Activated naive CD4-positive, alpha-beta T cell (primary cell): ENCODE measurements at regions not wholly inside any gene's neighbourhood (a gene's known extent, or its start where the extent isn't known, plus 50 kb on each side); places are given as distances from the start of the nearest gene placed in this dataset.

Experiments
- DNase-seq, 4 experiments: peaks; one replicate each; lab custom pipeline; 2025; lab: John Stamatoyannopoulos, UW

DNA sequence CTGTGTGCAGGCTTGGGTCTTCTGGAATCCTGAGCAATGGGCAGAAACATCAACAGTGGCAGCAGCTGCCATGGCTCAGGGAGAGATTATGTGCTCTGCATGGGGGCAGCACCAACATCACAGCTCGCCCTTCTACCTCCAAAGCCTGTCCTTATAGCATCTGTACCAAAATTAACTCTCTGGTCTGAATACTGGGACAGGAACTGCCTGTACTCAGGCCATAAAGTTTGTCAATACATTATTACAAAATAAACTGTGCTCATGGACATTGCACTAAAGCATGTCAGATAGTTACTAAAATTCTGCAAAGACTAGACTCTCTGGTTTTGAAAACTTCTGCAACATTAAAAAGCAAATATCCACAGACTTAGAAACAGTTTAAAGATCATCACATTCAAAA lies 91.6 kb downstream of the ZC3H11B start:
- DNase-seq: no peak

DNA sequence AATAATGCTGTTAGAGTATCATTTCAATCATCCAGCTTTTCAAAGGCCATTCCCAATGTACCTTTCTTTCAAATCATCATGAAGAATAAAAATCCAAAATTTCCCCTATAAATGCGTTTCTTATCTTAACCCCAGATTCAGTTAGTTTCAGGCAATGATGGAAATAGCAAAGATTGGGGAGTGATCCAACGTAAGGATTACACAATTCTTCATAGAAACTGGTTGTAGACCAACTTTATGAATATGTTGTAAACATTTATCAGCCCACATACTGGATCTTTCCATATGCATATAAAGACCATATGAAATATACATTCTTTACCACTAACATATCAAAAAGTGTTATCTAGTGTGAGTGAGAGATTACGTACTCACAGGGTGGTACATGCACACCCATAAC lies 92.7 kb downstream of the ZC3H11B start:
- no peak for DNase-seq

DNA sequence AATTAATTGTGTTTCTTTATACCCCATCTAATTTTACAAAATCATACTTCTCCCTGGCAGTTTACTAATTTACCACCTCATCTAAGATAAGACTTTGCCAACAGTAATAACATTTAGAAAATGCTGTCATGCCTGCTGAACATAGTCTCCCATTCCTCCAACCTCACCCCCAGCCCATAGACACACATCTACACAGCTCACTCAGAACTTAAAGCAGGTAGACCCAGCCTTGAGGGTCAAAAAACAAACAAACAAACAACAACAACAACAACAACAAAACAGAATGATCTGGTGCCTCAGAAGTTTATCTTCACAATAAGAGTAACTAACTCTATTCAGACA lies 94.0 kb downstream of the ZC3H11B start:
- DNase-seq: no peak

DNA sequence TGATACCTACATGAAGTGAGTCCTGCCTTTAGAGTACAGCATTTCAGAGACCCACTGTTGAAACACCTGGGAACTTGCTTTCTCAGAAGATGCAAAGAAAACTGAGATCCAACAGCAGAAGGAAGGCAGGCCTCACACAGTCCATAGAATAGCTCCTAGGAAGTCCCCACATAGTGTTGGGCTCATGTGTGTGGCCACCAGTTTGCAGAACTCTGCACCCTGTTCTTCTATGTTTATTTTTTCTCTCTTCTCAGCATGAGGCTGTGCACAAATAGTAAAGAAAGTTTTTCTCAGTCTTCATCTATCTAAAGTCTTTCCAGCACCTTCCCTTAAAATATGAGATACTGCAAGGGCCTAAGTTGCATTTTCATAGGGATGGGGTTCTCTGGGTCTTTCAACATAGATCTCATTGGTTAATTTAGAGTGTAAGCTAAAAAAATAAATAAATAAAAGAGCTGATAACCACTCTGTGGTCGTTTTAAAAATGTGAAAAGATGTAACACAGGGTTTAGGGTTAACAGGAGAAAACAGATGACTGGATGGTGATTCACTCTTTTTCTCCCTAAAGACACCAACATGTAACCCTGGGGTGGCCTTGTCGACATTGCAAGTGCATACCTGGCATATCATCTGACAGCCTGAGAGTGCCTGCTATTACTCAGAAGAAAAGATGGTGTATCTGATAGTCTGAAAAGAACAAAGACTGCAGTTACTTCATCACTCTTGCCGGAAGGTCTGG lies 94.6 kb downstream of the ZC3H11B start:
- DNase-seq: no peak

DNA sequence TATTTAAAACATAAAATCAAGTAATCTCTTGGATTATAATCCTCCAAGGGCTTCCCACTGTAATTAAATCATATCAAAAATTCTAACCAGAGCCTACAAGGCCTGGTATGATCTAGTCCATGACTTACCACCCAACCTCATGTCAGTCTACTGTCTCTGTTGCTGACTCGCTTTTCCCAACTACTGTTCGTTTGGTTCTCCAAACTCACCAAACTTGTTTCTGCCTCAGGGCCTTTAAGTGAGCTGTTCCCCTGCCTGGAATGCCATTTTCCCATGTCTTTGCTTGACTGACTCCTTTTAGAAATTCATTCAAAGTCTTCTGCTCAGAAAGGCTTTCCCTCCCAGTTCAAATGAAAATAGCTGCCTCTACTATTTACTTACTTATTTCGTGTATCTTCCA lies 95.9 kb downstream of the ZC3H11B start:
- DNase-seq: no peak

DNA sequence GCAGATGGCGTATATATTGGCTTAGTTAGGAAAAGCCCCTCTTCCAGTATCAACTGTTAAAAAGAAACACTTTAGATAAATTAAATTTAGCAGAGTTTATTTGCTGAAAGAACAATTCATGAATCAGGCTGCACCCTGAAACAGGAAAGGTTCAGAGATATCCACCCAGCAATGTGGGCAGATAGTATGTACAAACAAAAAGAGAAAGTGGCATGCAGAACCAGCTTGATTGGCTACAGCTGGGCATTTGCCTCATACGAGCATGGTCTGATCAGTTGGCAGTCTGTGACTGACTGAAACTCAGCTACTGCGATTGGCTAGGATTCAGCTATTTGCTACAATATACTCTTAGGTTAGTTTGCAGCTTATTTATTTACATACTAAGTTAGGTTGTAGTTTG lies 98.2 kb downstream of the ZC3H11B start:
- no peak for DNase-seq

DNA sequence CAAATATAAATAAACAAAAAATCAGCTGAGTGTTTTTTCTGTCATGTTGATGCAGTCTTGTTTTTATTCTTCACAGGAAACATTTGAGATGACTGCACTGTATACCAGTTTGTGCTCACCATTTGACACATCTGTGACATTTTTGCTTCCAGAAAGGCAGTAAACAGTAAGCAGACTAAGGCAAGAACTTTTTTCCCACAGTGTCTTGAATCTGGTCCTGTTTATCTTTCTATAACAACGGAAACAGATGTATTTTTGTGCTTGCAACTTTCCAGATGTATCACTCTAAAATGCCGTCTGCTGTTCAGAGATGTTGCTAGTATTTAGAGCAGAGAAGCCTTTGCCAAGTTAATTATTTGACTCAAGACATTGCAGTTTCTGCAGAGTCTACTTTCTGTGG lies 105.5 kb downstream of the ZC3H11B start:
- DNase-seq: no peak

DNA sequence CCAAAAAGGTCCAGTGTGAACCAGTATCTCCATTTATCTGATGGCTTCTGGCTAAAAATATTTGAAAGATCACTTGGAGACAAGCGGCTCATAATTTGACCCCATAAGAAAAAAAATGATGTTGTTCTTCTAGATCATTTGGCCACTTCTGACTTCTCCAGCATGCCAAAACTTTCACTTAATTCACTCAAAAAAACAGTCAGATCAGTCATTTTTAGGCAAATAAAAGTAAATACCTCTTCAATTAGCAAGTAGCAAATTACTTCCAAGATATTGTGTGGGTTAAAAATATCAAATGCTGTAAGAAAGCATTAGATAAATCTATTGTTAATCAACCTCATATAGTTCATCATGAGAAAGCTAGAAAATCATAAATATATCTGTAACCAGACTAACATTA lies 106.0 kb downstream of the ZC3H11B start:
- no peak for DNase-seq

DNA sequence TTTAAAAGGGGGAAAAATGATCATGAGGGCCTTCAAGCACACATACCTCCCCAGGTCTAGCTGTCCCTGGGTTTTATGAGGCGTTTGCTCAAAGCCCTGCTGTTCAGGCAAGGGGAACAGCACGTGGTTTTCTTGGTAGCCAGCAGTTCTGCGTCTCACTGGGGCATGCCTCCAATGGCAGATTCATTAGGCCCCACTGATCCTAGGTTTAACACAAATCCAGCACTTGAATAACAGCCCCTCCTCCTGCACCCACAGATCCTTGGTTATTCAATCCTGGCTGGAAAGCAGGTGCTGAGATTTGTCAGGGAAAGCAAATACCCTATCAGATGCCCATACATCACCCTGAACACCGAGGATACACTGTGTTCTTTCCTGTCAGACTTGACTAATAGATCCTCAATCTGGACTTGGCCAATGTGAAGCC lies 106.4 kb downstream of the ZC3H11B start:
- DNase-seq: no peak

DNA sequence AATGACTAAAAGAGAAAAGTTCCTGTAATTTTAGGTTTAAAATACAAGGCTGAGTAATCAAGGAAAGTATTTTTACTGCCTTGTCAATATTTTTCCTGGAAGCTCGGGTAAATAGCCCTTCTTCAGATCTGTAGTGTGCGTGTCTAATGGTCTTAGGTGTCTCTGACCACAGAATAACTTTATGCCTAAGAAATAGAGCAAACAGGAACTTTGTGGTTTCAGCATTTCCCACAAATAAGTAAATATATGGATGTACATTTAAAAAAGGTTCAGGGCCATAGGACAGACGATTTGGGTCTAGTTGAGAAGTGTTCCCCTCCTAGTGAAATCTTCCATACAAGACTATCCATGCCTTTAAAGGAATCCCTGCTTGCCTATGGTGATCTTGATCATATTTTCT lies 107.0 kb downstream of the ZC3H11B start:
- DNase-seq: no peak

DNA sequence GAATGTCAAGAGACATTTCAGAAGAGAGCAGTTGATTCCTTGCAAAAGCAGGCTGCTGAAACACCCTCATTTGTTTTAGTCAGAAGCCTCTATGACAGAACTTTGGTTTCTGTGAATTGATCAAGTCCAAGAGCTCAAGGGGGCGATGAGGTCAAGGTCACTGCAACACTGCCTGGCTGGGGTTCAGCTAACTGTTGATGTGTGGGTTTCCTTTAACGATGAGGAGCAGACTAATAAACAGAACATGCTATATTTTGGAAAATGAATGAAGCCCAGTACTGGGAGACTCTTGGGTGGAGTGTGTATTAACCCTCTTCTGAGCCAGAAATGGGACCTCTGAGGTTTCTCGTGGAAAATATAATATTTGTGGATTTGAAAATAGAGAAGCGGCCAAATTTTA lies 109.3 kb downstream of the ZC3H11B start:
- DNase-seq: no peak

DNA sequence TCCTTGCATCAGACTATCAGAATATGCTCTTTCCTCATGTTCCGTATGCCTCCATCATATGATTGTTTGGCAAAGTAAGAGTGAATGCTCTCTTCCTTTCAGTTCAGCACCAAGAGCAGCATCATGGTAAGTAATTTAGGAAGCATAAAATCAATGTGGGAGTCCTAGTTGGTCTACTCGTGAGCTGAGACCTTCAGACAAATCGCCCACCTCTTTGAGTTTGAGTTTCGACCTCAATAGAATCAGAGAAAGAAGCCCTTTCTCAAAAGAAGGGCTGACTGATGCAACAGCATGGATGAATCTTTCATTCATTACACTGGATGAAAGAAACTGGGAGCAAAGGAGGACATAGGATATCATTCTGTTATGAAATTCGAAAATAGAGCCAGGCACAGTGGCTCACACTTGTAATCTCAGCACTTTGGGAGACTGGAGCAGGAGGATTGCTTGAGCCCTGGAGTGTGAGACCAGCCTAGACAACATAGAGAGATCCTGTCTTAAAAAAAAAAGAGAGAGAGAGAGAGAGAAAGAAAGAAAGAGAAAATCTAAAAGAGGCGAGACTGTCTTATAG lies 112.5 kb downstream of the ZC3H11B start:
- no peak for DNase-seq

DNA sequence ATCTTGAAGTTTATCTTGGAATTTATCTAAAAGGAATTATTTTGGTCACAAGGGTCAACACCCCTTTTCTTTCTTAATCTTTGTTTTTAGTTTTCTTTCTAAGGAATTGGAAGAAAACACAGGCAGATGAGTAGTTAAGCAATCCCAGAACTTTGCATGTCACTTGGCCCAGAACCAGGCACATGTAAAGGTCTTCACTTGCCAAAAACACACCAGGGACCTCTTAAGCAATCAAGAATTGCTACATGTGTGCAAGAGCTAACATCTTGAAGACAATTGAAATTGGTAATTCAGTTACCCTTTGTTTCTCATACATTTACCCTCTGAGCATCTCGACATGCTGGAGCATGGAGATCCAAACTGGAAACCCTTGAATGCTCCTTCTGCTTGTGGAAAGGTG lies 114.2 kb downstream of the ZC3H11B start:
- no peak for DNase-seq

DNA sequence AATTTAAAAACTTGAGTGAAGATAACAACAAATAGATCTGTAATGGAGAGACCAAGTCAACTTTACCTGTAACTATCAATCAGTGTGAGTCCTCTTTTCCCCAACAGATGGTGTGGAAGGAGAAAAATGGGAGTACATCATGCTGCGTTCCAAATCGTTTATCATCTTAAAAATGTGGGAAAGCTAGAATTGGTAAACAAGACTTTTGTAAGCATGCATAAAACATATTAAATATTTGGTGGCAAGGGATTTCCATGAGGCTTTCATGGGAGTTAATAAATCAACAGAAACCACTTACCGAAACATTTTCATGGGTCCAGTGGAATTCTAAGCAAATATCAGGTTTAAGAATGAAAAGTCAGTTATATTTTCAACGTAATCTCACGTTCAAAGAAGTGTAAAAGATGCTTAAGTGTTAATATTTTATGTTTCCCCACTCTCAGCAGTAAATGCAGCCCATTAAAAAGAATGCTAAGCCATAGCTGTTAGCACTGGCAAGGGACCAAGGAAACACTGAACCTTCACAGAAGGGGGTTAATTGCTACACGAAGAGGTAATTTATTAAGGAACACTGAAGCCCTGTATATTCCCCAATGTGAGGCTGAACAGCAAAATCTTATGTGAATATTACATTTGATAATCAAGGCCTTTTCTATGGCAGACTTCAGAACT lies 117.0 kb downstream of the ZC3H11B start:
- DNase-seq: no peak

DNA sequence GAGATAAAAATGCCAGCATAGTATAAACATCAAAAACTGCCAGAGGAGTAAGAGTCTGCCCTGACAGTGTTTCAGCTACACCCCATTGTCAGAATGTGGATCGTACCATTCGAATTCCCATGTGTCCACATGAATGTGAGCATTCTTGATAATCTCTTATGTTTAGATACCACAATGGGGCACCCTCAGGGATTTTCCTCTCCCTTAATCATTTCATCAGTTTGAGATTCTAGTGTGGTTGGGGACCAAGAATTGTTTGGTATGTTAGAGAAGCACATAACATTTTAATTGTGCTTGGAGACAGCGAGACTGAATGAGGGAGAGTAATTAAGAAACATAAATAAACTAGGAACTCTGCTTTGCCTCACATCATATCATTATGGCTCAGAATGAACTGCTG lies 120.2 kb downstream of the ZC3H11B start:
- DNase-seq: no peak

DNA sequence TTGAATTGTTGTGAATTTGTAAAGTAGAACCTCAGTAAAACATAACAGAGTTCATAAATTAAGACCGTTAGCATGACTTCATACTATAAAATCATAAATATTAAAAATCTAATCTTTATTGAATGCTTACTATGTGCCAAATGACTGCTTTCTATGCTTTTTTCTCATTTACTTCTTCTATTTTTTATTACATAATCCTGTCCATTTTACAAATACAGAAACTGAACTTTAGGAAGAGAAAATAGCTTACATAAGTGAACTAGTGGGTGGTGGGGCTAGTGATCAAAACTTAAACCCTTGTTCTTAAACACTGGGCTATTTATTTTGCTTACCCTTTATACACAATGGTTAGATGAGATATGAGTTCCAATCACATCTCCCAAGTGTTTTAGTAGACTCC lies 122.3 kb downstream of the ZC3H11B start:
- no peak for DNase-seq

DNA sequence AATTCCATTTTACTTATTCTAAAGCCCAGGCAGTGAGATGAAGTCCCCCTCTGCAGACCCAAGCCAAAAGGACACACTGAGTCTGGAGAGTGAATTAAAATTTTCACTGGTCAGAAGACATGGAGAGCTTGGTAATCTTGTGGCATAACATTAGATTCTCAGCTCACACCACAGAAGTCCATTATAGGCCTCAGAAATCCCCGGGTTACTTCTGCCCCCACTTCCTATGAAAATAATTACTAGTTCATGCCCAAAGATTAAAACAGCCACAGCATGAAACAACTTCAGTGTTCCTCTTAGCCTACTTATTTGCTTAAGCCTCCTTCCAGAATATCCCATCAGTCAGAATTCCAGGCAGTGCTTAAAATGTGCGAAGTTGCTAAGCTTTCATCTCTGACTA lies 123.3 kb downstream of the ZC3H11B start:
- no peak for DNase-seq

DNA sequence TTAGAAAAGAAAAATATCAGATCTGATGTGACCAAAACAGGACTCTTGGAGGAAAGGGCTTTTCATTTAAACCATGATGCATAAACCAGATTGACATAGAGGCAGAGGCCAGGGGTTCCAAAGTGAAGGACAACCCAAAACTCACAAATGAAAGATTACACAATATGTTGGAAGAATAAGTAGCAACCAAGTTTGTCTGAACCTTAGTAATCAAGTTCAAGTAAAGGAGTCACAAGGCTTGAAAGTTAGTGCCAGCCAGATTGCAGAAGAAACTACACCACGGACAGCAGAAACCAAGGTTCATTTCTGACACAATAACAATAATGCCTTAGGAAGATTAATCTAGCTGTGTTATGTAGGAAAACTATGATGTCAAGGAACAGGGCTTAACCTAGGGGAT lies 124.6 kb downstream of the ZC3H11B start:
- DNase-seq: no peak

DNA sequence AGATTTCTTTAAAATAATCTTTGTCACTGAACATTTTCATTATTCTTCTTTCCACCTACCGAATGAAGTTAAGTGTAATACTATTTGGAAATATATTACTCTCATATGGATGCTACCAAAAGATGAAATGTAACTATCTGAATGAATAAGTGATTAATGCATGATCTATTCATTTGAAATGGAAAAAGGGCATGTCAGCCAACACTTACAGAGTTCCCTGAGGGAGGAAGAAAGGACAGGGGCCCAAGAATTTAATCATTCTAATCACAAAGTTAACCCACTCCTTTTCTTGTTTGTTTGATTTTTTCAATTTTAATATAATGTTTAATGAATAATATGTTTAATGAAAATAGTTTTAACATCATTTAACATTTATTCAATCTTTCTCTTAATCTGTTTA lies 129.4 kb downstream of the ZC3H11B start:
- DNase-seq: no peak

DNA sequence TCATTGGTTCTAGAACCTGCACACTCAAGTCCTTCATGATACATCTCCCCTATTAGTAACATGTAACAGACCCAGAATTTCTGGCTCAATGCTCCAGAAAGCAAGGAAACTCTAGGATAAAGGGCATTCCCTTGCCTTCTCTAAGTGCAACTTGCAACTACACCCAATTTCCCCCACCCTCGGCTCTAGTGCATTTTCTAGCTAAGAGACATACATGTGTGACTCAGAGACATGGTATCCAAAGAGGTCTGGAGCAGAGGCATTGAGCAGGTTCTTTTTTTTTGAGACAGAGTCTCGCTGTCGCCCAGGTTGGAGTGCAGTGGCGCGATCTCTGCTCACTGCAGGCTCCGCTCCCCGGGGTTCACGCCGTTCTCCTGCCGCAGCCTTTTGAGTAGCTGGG lies 132.9 kb downstream of the ZC3H11B start:
- no peak for DNase-seq

DNA sequence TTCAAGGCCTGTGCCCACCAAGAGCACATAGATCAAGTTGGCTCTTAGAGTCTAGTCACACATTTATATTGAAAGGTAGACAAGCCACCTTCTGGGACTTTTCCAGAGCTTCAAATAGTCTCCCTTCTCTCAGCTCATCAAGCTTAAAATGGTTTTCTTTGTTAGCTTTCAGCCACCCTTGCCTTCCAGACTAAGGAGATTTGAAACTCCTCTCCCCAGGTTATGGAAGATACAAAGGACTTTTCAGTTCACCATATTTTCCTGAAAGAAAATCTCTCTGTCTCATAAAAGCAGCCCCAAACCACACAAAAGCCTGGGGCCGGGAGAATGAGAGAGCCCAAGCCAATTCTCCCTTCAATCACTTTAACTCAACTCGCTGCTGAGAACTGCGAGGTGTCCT lies 134.1 kb downstream of the ZC3H11B start:
- no peak for DNase-seq

DNA sequence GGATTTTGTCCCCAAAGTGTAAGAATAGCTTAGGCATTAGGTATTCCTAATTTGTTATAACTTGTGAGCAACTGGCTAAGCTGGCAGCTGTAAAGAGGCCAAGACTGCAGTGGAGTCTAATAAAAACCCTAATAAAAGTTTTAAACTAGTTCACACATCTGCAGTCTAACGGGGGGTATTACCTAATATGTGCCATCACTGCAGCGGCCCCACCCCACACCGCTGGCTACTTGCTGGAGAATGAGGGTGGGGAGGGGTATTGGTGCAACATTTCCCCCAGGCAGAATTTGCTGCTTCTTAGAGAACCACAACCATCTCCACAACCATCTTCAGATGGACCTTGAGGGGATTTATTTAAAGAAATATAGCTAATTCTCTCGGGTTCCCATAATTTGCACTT lies 135.0 kb downstream of the ZC3H11B start:
- no peak for DNase-seq

DNA sequence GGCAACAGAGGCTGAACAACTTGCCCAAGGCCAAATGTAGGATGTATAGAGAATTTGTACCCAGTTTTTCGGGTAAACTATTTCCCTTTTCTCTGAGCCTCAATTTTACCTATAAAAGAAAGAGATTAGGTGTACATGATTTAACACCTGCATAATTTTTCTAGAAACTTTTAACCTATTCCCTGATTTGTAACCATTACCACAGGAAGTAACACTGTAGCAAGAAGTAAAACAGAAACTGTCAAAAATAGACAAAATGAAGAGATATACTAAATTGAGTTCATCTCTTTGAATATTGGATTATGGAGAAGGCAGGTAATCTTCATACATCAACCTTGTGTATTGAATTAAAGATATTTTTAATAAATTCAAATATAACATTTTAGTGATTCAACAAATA lies 136.2 kb downstream of the ZC3H11B start:
- no peak for DNase-seq

DNA sequence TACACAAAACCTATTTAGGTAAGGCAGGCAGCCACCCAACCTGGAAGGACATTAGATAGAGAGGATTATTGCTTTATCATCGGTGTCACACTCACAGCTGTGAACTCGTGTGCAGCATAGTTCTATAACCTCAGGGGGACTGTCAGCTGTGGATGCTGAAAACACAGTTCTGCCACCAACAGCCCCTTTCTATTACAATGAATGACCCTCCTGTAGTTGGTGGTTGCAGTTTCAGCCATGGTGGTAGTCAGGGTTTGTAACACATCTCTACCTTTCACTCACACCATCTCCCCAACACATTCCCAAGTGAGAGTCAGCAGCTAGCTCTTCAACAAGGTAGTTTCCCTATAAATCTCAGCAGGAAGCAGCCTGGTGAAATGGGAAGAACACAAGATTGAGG lies 136.8 kb downstream of the ZC3H11B start:
- no peak for DNase-seq
